ENCODE measurements at regions not wholly inside any gene's neighbourhood (a gene's known extent, or its start where the extent isn't known, plus 50 kb on each side); places are given as distances from the start of the nearest gene placed in this dataset.

- TF ChIP-seq CTCF (IDR thresholded peaks at IDR 0.05) (no peak), POLR2A (IDR thresholded peaks at IDR 0.05) (no peak)
Measured at GRCh38 chr19:31181535-31181934, 167.7 kb downstream of the TSHZ3 start.

Measured in adrenal gland (tissue), 5 donors.